PC-9 (cell line): ENCODE measurements at regions not wholly inside any gene's neighbourhood (a gene's known extent, or its start where the extent isn't known, plus 50 kb on each side); places are given as distances from the start of the nearest gene placed in this dataset.
A peak's percentile ranks its signal among the peaks of the same experiment; 100 is the strongest.
"Not testable (repeated sequence)": the region's sequence is repeated elsewhere in the genome, so short reads cannot be mapped to it uniquely, and the experiment has no call there.

Experiments
- BruUV-seq: library from RNA; stranded (reverse); fragments of 400-500 nt; replicated peaks from 2 replicates; lab custom pipeline; 2021; lab: Mats Ljungman, UMichigan
- CTCF ChIA-PET: fragments of 300-600 bp; sonication (Branson Sonifier 250); formaldehyde crosslinking; loops from one replicate; lab custom pipeline; 2022; ENCODE audit warnings: antibody characterized with exemption; lab: Charles Lee
- POLR2A ChIA-PET: fragments of 300-600 bp; sonication (Branson Sonifier 250); formaldehyde crosslinking; loops from one replicate; lab custom pipeline; 2022; ENCODE audit warnings: antibody characterized with exemption; ENCODE audit not compliant: unreplicated experiment; lab: Charles Lee
- DNase-seq, 2 experiments: peaks; one replicate each; pipeline versions ENCODE4 v3.0.0 to v3.0.0-alpha.2; 2015 to 2022; ENCODE audit warnings: mixed read lengths in 1 of 2
- H2AFZ ChIP-seq: fragments of 200-600 bp; sonication (generic); 2 replicates; pipeline ENCODE4 v1.8.1; 2017; ENCODE audit warnings: antibody characterized with exemption
- H3F3A ChIP-seq: fragments of 200-600 bp; sonication (generic); 2 replicates; pipeline ENCODE4 v1.8.1; 2017; ENCODE audit warnings: antibody characterized with exemption, mild to moderate bottlenecking, low read depth; ENCODE audit not compliant: insufficient read depth
- H3K27ac ChIP-seq: fragments of 200-600 bp; sonication (generic); 2 replicates; pipeline ENCODE4 v1.6.1; 2016; ENCODE audit warnings: mixed run types
- H3K27me3 ChIP-seq: fragments of 200-600 bp; sonication (generic); 2 replicates; pipeline ENCODE4 v1.6.1; 2016; ENCODE audit warnings: low read depth, mixed run types; ENCODE audit not compliant: insufficient read depth
- H3K36me3 ChIP-seq: fragments of 200-600 bp; sonication (generic); 2 replicates; pipeline ENCODE4 v1.6.1; 2016; ENCODE audit warnings: low read depth, mixed run types
- H3K4me1 ChIP-seq: fragments of 200-600 bp; sonication (generic); replicated peaks from 2 replicates; pipeline ENCODE4 v1.6.1; 2016; ENCODE audit warnings: mixed run types; ENCODE audit not compliant: insufficient read depth
- H3K4me2 ChIP-seq: fragments of 200-600 bp; sonication (generic); 2 replicates; pipeline ENCODE4 v1.6.1; 2017; ENCODE audit warnings: mixed run types
- H3K4me3 ChIP-seq: fragments of 200-600 bp; sonication (generic); 2 replicates; pipeline ENCODE4 v1.6.1; 2016; ENCODE audit warnings: mixed run types
- H3K79me2 ChIP-seq: fragments of 200-600 bp; sonication (generic); 2 replicates; pipeline ENCODE4 v1.6.1; 2017; ENCODE audit warnings: low read depth, mixed run types
- H3K9me2 ChIP-seq: fragments of 200-600 bp; sonication (generic); 2 replicates; pipeline ENCODE4 v1.8.1; 2017; ENCODE audit warnings: mild to moderate bottlenecking; ENCODE audit not compliant: insufficient read depth
- H3K9me3 ChIP-seq: fragments of 200-600 bp; sonication (generic); 2 replicates; pipeline ENCODE4 v1.8.1; 2016; ENCODE audit warnings: low read depth; ENCODE audit not compliant: insufficient read depth
- H4K20me1 ChIP-seq: fragments of 200-600 bp; sonication (generic); 2 replicates; pipeline ENCODE4 v1.8.1; 2017; ENCODE audit not compliant: insufficient read depth
- EZH2 ChIP-seq: fragments of 200-600 bp; sonication (generic); IDR thresholded peaks from 2 replicates; pipeline ENCODE4 v1.8.0; 2017; ENCODE audit warnings: antibody characterized with exemption, low read depth
- intact Hi-C: fragments of 100-400 bp; cut with micrococcal nuclease; formaldehyde crosslinking; loops from one replicate; pipeline ENCODE4 v1.10.0; 2022; ENCODE audit not compliant: unreplicated experiment
- TF ChIP-seq, protein P1 (sequence below): fragments of 200-600 bp; sonication (generic); conservative IDR thresholded peaks from 2 replicates; pipeline ENCODE4 v1.6.1; 2017; ENCODE audit warnings: mixed run types, antibody characterized with exemption, mild to moderate bottlenecking, moderate library complexity

DNA sequence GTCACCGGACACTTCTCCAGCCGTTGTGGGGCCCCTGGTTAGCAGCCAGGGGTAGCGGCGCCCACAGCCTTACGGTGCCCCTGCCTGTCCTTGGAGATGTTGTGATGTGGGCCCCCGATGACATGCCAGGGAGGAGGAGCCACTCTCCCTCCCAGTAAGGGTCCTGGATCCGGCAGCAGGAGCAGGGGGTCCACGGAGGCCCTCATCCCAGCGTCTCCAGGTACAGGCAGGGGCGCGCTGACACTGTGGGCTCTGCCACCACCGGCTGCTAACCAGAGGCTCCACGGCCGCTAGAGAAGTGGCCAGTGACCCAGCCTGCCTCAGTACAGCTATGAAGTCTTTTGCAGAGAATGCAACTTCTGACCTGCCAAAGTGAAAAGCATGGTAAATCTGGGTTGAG, 121.2 kb downstream of the SPP2 start:
- H3K9me2 ChIP-seq: no peaks in the 10 kb centered on the region
- DNase-seq: no peak
- BruUV-seq: no TSS peak
- no peaks in the 10 kb centered on the region for H4K20me1 ChIP-seq
- no peaks in the 10 kb centered on the region for H3K79me2 ChIP-seq
- H3F3A ChIP-seq: peaks cover 11% of the 10 kb centered on the region
- H3K4me3 ChIP-seq: no peak overlapping the region
- CTCF ChIA-PET: no interaction called here
- no peak overlapping the region for H2AFZ ChIP-seq
- POLR2A ChIA-PET: no interaction called here
- no peak overlapping the region for H3K4me2 ChIP-seq
- no peaks in the 10 kb centered on the region for H3K36me3 ChIP-seq
- H3K27ac ChIP-seq: no peak overlapping the region
- no peaks in the 10 kb centered on the region for H3K9me3 ChIP-seq
- peaks cover 18% of the 10 kb centered on the region for H3K4me1 ChIP-seq
- H3K27me3 ChIP-seq: no peaks in the 10 kb centered on the region
- TF ChIP-seq, protein P1, sequence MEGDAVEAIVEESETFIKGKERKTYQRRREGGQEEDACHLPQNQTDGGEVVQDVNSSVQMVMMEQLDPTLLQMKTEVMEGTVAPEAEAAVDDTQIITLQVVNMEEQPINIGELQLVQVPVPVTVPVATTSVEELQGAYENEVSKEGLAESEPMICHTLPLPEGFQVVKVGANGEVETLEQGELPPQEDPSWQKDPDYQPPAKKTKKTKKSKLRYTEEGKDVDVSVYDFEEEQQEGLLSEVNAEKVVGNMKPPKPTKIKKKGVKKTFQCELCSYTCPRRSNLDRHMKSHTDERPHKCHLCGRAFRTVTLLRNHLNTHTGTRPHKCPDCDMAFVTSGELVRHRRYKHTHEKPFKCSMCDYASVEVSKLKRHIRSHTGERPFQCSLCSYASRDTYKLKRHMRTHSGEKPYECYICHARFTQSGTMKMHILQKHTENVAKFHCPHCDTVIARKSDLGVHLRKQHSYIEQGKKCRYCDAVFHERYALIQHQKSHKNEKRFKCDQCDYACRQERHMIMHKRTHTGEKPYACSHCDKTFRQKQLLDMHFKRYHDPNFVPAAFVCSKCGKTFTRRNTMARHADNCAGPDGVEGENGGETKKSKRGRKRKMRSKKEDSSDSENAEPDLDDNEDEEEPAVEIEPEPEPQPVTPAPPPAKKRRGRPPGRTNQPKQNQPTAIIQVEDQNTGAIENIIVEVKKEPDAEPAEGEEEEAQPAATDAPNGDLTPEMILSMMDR: no peak
- TF ChIP-seq EZH2: no peak
- intact Hi-C loops: no loop called here

DNA sequence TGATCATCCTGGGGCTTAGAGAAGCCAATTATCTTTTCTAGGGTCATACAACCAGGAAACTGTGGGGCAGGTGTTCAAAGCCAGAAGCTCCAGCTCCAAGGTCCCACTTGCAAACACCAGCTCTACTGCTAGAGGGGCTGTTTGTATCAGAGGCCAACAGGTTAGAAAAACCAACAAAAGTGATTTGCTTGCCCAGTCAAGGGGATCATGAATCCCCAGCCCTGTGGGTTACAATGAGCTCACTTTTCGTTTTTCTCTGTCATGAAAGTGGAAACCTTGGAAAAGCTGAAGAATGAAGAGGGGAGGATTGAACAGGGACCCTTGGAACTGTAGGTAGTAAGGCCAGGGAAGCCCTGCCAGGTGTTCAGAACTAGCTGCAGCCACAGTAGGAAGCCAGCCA, 119.2 kb downstream of the SPP2 start:
- no TSS peak for BruUV-seq
- peaks cover 11% of the 10 kb centered on the region for H3F3A ChIP-seq
- no peaks in the 10 kb centered on the region for H3K79me2 ChIP-seq
- H3K9me3 ChIP-seq: no peaks in the 10 kb centered on the region
- no peak overlapping the region for H3K4me2 ChIP-seq
- no peak overlapping the region for H2AFZ ChIP-seq
- ChIA-PET CTCF (interaction anchor here (0.6 kb wide), 1 partner anchor 333 kb away, joined by 10 read pairs; no protein-coding TSS in a partner anchor), POLR2A (interaction anchor here (0.6 to 0.9 kb wide), 2 partner anchors 26 to 80 kb away, joined by 3 read pairs; no protein-coding TSS in a partner anchor)
- H4K20me1 ChIP-seq: no peaks in the 10 kb centered on the region
- H3K4me3 ChIP-seq: no peak overlapping the region
- H3K9me2 ChIP-seq: no peaks in the 10 kb centered on the region
- H3K36me3 ChIP-seq: no peaks in the 10 kb centered on the region
- intact Hi-C loops: loop anchor here (1.0 kb wide), 1 partner anchor 89 kb away; no protein-coding TSS in a partner anchor
- TF ChIP-seq, protein P1: no peak
- TF ChIP-seq EZH2: no peak
- DNase-seq: no peak
- H3K4me1 ChIP-seq: peaks cover 31% of the 10 kb centered on the region
- no peaks in the 10 kb centered on the region for H3K27me3 ChIP-seq
- no peak overlapping the region for H3K27ac ChIP-seq

DNA sequence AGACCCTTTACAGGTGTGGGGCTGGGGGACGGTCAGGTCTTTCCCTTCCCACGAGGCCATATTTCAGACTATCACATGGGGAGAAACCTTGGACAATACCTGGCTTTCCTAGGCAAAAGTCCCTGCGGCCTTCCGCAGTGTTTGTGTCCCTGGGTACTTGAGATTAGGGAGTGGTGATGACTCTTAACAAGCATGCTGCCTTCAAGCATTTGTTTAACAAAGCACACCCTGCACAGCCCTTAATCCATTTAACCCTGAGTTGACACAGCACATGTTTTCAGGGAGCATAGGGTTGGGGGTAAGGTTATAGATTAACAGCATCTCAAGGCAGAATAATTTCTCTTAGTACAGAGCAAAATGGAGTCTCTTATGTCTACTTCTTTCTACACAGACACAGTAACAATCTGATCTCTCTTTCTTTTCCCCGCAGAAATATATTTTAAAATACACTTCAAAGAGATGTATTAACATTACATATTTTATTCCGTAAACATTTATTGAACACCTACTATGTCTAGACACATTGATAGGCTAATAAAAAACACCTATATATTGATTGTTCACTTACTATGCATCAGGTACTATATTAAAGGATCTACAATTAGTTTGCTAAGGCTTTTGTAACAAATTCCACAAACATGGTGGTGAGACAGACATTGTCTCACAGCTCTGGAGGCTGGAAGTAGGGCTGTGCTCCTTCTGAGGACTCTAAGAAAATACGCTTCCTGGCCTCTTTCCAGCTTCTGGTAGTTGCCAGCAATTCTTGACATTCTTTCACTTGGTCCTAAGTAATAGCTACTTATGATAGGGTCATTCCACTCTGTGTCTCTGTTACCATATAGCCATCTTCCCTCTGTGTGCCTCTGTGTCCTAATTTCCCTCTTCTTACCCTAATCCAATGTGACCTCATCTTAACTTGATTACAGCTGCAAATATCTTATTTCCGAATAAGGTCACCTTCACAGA, 118.4 kb downstream of the SPP2 start:
- peaks cover 11% of the 10 kb centered on the region for H3F3A ChIP-seq
- H3K27me3 ChIP-seq, CTCF ChIA-PET, H3K79me2 ChIP-seq, H3K27ac ChIP-seq, BruUV-seq, H2AFZ ChIP-seq, H3K9me2 ChIP-seq, H3K4me3 ChIP-seq, H4K20me1 ChIP-seq, H3K36me3 ChIP-seq, H3K9me3 ChIP-seq: not testable (repeated sequence)
- DNase-seq: peak; percentile 60 to 79
- peaks cover 31% of the 10 kb centered on the region for H3K4me1 ChIP-seq
- POLR2A ChIA-PET: interaction anchor here (0.6 to 0.9 kb wide), 3 partner anchors 26 to 182 kb away, joined by 3 read pairs; no protein-coding TSS in a partner anchor
- intact Hi-C loops: loop anchor here (1.0 kb wide), 1 partner anchor 89 kb away; no protein-coding TSS in a partner anchor
- 0 out of 2 replicates have a peak overlapping the region, but pooled peaks have one; percentile 1 for H3K4me2 ChIP-seq
